Nephron (organoid): ENCODE measurements at regions not wholly inside any gene's neighbourhood (a gene's known extent, or its start where the extent isn't known, plus 50 kb on each side); places are given as distances from the start of the nearest gene placed in this dataset.

ENCODE experiments used
- H3K27ac Mint-ChIP-seq, 3 experiments: 2 replicates each; pipeline ENCODE4 v1.8.0; 2020; ENCODE audit warnings: mixed read lengths in 3 of 3, mild to moderate bottlenecking in 2 of 3, moderate library complexity in 1 of 3
- H3K27me3 Mint-ChIP-seq: 2 replicates; pipeline ENCODE4 v1.8.0; 2021; ENCODE audit warnings: low read depth, mild to moderate bottlenecking, moderate library complexity, mixed read lengths
- H3K36me3 Mint-ChIP-seq: 2 replicates; pipeline ENCODE4 v1.8.0; 2020; ENCODE audit warnings: low read depth, mixed read lengths
- H3K4me1 Mint-ChIP-seq: 2 replicates; pipeline ENCODE4 v1.8.0; 2020; ENCODE audit warnings: mixed read lengths
- H3K4me3 Mint-ChIP-seq, 3 experiments: 2 replicates each; pipeline ENCODE4 v1.8.0; 2020; ENCODE audit warnings: mild to moderate bottlenecking in 3 of 3, mixed read lengths in 3 of 3, moderate library complexity in 2 of 3
- H3K9me3 Mint-ChIP-seq: 2 replicates; pipeline ENCODE4 v1.8.0; 2020; ENCODE audit warnings: mixed read lengths
- CTCF ChIP-seq, 3 experiments: fragments of 200-600 bp; sonication (generic); IDR thresholded peaks; one replicate each; pipeline ENCODE4 v1.5.0; 2021; ENCODE audit warnings: antibody characterized with exemption in 3 of 3; ENCODE audit not compliant: unreplicated experiment in 3 of 3

DNA sequence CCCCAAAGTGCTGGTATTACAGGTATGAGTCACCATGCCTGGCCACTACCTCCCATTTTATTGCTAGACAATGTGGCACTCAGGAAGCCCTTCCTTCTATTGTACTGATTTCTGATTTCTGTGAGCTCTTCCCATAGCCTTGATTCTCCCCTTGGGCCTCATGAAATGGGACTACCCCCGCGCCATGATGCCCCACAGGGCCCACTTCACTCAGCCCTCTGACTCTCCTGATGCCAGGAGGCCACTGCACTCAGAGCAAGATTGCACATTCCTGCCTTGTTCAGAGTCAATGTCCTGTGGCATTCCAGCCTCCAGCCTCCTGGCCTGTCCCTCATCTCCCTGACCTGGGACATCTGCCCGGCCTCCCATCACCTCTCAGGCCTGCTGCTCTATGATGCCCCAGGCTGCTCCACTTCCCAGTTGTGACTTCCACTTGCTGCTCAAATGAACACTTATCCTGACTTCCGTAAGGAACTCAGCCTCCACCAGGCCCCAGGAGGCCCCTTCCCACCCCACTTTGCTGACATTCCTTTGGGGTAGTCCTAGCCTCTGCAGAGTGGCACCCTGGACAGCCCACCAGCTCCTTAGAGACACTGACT is 66.6 kb upstream of the KSR1 start:
- no peak for TF ChIP-seq CTCF (IDR thresholded peaks at IDR 0.05; ENCODE audit: unreplicated experiment in 3 of 3)
- Mint-ChIP-seq H3K4me3 (no peak overlapping the region), H3K36me3 (no peaks in the 10 kb centered on the region), H3K27me3 (peaks cover 18% of the 10 kb centered on the region), H3K27ac (no peak overlapping the region), H3K4me1 (no peaks in the 10 kb centered on the region), H3K9me3 (no peaks in the 10 kb centered on the region)

- Mint-ChIP-seq H3K4me3 (no peak overlapping the region), H3K9me3 (no peaks in the 10 kb centered on the region), H3K27me3 (peaks cover 26% of the 10 kb centered on the region), H3K4me1 (no peaks in the 10 kb centered on the region), H3K36me3 (no peaks in the 10 kb centered on the region), H3K27ac (no peak overlapping the region)
- no peak for TF ChIP-seq CTCF (IDR thresholded peaks at IDR 0.05; ENCODE audit: unreplicated experiment in 3 of 3)
Measured at GRCh38 chr17:27390540-27390939, 65.7 kb upstream of the KSR1 start.

- no peaks in the 10 kb centered on the region for H3K9me3 Mint-ChIP-seq
- H3K36me3 Mint-ChIP-seq, result no peaks in the 10 kb centered on the region
- no peak for TF ChIP-seq CTCF (IDR thresholded peaks at IDR 0.05; ENCODE audit: unreplicated experiment in 3 of 3)
- H3K4me1 Mint-ChIP-seq, result no peaks in the 10 kb centered on the region
- H3K27me3 Mint-ChIP-seq, result peaks cover 22% of the 10 kb centered on the region
- H3K27ac Mint-ChIP-seq, result no peak overlapping the region
- H3K4me3 Mint-ChIP-seq, result no peak overlapping the region
Measured at GRCh38 chr17:27391427-27391826, 64.8 kb upstream of the KSR1 start.

DNA sequence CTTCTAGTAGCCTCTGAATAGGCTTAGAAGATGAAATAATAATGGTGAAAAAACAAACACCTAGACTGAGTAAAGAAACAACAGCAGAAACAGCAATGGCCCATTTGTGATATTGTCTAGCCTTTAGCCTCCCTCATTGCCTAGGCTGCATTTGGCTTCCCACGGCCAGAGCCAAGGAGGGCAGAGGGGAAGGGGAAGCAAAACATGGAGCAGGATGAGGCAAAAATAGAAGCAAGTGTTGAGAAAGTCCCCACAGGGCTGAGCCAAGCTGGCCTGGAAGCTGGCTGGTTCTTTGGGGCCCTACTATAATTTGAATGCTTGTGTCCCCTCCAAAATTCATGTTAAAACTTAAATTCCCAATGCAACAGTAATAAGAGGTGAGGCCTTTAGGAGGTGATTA is 60.2 kb upstream of the KSR1 start:
- TF ChIP-seq CTCF (IDR thresholded peaks at IDR 0.05; ENCODE audit: unreplicated experiment in 3 of 3), result no peak
- H3K9me3 Mint-ChIP-seq, result no peaks in the 10 kb centered on the region
- no peaks in the 10 kb centered on the region for H3K4me1 Mint-ChIP-seq
- H3K27ac Mint-ChIP-seq, result no peak overlapping the region
- no peaks in the 10 kb centered on the region for H3K36me3 Mint-ChIP-seq
- no peak overlapping the region for H3K4me3 Mint-ChIP-seq
- peaks cover 16% of the 10 kb centered on the region for H3K27me3 Mint-ChIP-seq

DNA sequence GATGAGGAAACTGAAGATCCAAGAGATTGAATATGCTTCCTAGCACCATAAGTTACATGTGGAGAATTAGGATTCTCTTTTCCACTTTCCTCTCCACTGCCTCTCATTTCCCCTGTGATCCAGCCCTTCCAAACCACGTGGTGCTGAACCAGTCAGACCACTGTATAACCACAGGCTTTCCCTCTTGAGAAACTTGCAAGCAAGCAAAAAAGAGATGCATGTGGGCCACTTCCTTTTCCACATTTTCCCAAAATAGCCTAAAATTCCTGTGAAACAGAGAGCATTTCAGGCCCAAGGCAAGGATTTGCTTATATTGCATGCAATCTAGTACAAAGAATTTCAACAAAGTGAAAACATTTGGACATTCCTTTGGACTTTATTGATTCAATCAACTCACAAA is 59.3 kb upstream of the KSR1 start:
- Mint-ChIP-seq H3K4me3 (no peak overlapping the region), H3K27ac (no peak overlapping the region), H3K36me3 (no peaks in the 10 kb centered on the region), H3K9me3 (no peaks in the 10 kb centered on the region), H3K27me3 (peaks cover 10% of the 10 kb centered on the region), H3K4me1 (no peaks in the 10 kb centered on the region)
- TF ChIP-seq CTCF (IDR thresholded peaks at IDR 0.05; ENCODE audit: unreplicated experiment in 3 of 3), result no peak

DNA sequence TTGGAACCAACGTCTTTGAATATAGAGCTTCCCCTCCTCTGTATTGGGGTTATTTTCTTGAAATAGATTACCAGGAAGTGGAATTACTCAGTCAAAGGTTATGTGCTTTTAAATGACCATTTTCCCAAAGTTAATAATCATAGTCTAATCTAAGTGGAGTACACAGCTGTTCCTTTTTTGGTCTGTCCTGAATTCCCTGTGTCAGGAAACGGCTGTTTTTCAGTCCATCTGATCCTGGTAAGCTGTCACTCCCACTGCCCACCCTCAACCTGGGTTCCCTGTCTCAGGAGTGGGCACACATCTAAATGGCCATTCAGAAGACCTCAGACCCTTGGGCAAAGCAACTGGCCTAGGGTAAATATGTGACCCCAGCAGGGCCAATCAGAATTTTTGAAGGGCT is 57.6 kb upstream of the KSR1 start:
- TF ChIP-seq CTCF (IDR thresholded peaks at IDR 0.05; ENCODE audit: unreplicated experiment in 3 of 3), result no peak
- Mint-ChIP-seq H3K4me1 (no peaks in the 10 kb centered on the region), H3K27me3 (peaks cover 10% of the 10 kb centered on the region), H3K4me3 (no peak overlapping the region), H3K27ac (no peak overlapping the region), H3K9me3 (no peaks in the 10 kb centered on the region), H3K36me3 (no peaks in the 10 kb centered on the region)
